HepG2 (cell line): ENCODE measurements at regions not wholly inside any gene's neighbourhood (a gene's known extent, or its start where the extent isn't known, plus 50 kb on each side); places are given as distances from the start of the nearest gene placed in this dataset.

Experiments
- ATAC-seq: fragments of 200-7000 bp; cut with Tn5 transposase; 3 replicates; pipeline ENCODE4 v1.9.1; 2020; ENCODE audit warnings: mild to moderate bottlenecking, moderate library complexity
- BruUV-seq: library from RNA; stranded (reverse); fragments of 400-500 nt; replicated peaks from 2 replicates; lab custom pipeline; 2021; lab: Mats Ljungman, UMichigan
- CTCF ChIA-PET: fragments of 300-600 bp; formaldehyde crosslinking; extraction: SDS; loops from one replicate; lab custom pipeline; 2021; ENCODE audit warnings: low total read pairs, inconsistent platforms, low intra/inter-chr PET ratio; lab: Yijun Ruan, JAX
- POLR2A ChIA-PET: fragments of 350-600 bp; sonication (Branson Sonifier 250); formaldehyde crosslinking; loops from one replicate; lab custom pipeline; 2020; ENCODE audit warnings: antibody characterized with exemption, inconsistent platforms; lab: Yijun Ruan, JAX
- DNase-seq: peaks from one replicate; pipeline ENCODE4 v3.0.0-alpha.2; 2015; ENCODE audit warnings: low spot score
- FAIRE-seq: peaks from 3 replicates; lab custom pipeline; 2011; peaks lifted over from hg19 to GRCh38; lab: Jason Lieb, UNC
- H2AFZ ChIP-seq: one replicate; pipeline ENCODE4 v1.6.1; 2011; ENCODE audit warnings: low read length, inconsistent platforms
- H3K27ac ChIP-seq: fragments of 300-600 bp; 3 replicates; pipeline ENCODE4 v1.8.0; 2011; ENCODE audit warnings: mixed run types, mild to moderate bottlenecking, mixed read lengths, low read length, inconsistent platforms; ENCODE audit not compliant: insufficient read depth; ENCODE audit errors: extremely low read length
- H3K27me3 ChIP-seq, 2 experiments: fragments of 200-600 bp in 1 of 2; 2 replicates in 1 of 2; 3 replicates in 1 of 2; pipeline versions ENCODE4 v1.6.0 to v1.8.0; 2011; ENCODE audit warnings: low read length in 2 of 2, mild to moderate bottlenecking in 2 of 2, moderate library complexity in 2 of 2, inconsistent platforms in 1 of 2; ENCODE audit not compliant: insufficient read depth in 2 of 2, control insufficient read depth in 1 of 2
- H3K36me3 ChIP-seq, 2 experiments: fragments of 200-600 bp in 1 of 2; replicated peaks in 1 of 2; 2 replicates in 1 of 2; 3 replicates in 1 of 2; pipeline versions ENCODE4 v1.5.1 to v1.8.0; 2011; ENCODE audit warnings: low read length in 2 of 2, inconsistent platforms in 1 of 2; ENCODE audit not compliant: insufficient read depth in 2 of 2, control insufficient read depth in 1 of 2
- H3K4me1 ChIP-seq: 2 replicates; pipeline ENCODE4 v1.5.1; 2012; ENCODE audit warnings: low read length, inconsistent platforms; ENCODE audit not compliant: insufficient read depth
- H3K4me2 ChIP-seq: 2 replicates; pipeline ENCODE4 v1.6.0; 2011; ENCODE audit warnings: low read depth, low read length, inconsistent platforms
- H3K4me3 ChIP-seq, 3 experiments: fragments of 200-600 bp in 1 of 3; sonication (generic), shearing (Covaris generic) in 1 of 3; replicated peaks in 1 of 3; 2 replicates each; pipeline ENCODE4 v1.5.1; 2011 to 2016; ENCODE audit warnings: low read length in 3 of 3, inconsistent platforms in 2 of 3, low read depth in 2 of 3, mild to moderate bottlenecking in 2 of 3, control low read depth in 1 of 3, mixed read lengths in 1 of 3; ENCODE audit not compliant: insufficient read depth in 1 of 3
- H3K79me2 ChIP-seq: one replicate; pipeline ENCODE4 v1.6.1; 2011; ENCODE audit warnings: low read length, inconsistent platforms; ENCODE audit not compliant: insufficient read depth
- H3K9ac ChIP-seq: 2 replicates; pipeline ENCODE4 v1.6.0; 2011; ENCODE audit warnings: mild to moderate bottlenecking, low read depth, low read length, inconsistent platforms; ENCODE audit not compliant: insufficient read depth
- H3K9me3 ChIP-seq: 2 replicates; pipeline ENCODE4 v1.5.1; 2012; ENCODE audit warnings: mild to moderate bottlenecking, low read length
- H4K20me1 ChIP-seq: 2 replicates; pipeline ENCODE4 v1.6.0; 2011; ENCODE audit warnings: inconsistent platforms, mild to moderate bottlenecking, low read length, moderate library complexity; ENCODE audit not compliant: insufficient read depth
- FOXC1 ChIP-seq: sonication (generic); formaldehyde crosslinking; IDR thresholded peaks from 2 replicates; pipeline ENCODE4 v1.8.0; 2022; ENCODE audit warnings: mild to moderate bottlenecking, missing genetic modification reagents, borderline replicate concordance
- IKZF4 ChIP-seq: sonication (generic); formaldehyde crosslinking; IDR thresholded peaks from 2 replicates; pipeline ENCODE4 v1.5.1; 2020; ENCODE audit warnings: borderline replicate concordance, mild to moderate bottlenecking, low read depth, missing genetic modification reagents; ENCODE audit errors: not compliant biosample characterization
- NR2F1 ChIP-seq, 2 experiments: fragments of 450-650 bp in 1 of 2; formaldehyde crosslinking in 1 of 2; IDR thresholded peaks; 2 replicates each; pipeline versions ENCODE4 v1.5.0 to v1.6.1; 2016 to 2020; ENCODE audit warnings: mild to moderate bottlenecking in 1 of 2, missing compliant biosample characterization in 1 of 2, missing genetic modification reagents in 1 of 2, moderate library complexity in 1 of 2
- STAG1 ChIP-seq: sonication (generic); formaldehyde crosslinking; IDR thresholded peaks from 2 replicates; pipeline ENCODE4 v1.4.0; 2020; ENCODE audit warnings: missing genetic modification reagents
- ZFAT ChIP-seq: sonication (generic); formaldehyde crosslinking; conservative IDR thresholded peaks from 2 replicates; pipeline ENCODE4 v1.8.1; 2023; ENCODE audit warnings: missing genetic modification reagents, inconsistent platforms
- ZNF30 ChIP-seq: sonication (generic); formaldehyde crosslinking; IDR thresholded peaks from 2 replicates; pipeline ENCODE4 v1.5.0; 2020; ENCODE audit warnings: mild to moderate bottlenecking, missing genetic modification reagents
- ZNF567 ChIP-seq: sonication (generic); formaldehyde crosslinking; IDR thresholded peaks from 2 replicates; pipeline ENCODE4 v1.8.1; 2023; ENCODE audit warnings: mild to moderate bottlenecking, missing genetic modification reagents, borderline replicate concordance
- WGBS: methylation state at CpG from one replicate; pipeline ENCODE4 v1.1.6; 2017; ENCODE audit warnings: low lambda C conversion rate; 5-methylcytosine and 5-hydroxymethylcytosine counted together
- in situ Hi-C: cut with HindIII; loops from 2 replicates; pipeline ENCODE4 v1.10.0; 2017; ENCODE audit warnings: low pct_unique_long_range_greater_than_20kb; ENCODE audit not compliant: extremely low pct_ligation_motif_present
- intact Hi-C: fragments of 100-400 bp; cut with micrococcal nuclease; formaldehyde crosslinking; loops from one replicate; pipeline ENCODE4 v1.10.0; 2022; ENCODE audit not compliant: unreplicated experiment
- TF ChIP-seq, protein P1 (sequence below): sonication (generic); formaldehyde crosslinking; IDR thresholded peaks from 2 replicates; pipeline ENCODE4 v1.5.0; 2020; ENCODE audit warnings: mild to moderate bottlenecking, missing genetic modification reagents, moderate library complexity

DNA sequence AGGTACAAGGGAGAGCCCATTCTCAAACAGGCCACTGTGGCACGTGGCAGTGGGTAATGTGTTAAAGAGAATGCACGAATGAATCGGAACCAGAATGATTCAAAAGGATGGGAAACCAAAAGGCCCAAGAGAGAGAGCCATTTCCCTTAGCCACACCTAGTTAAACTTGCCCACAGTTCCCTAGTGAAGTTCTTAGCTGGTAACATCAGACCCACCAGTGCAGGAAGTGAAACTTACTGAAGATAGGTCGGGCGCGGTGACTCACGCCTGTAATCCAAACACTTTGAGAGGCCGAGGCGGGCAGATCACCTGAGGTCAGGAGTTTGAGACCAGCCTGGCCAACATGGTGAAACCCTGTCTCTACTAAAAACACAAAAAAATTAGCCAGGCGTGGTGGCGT, 97.1 kb downstream of the MEX3B start:
- FAIRE-seq: no peak
- no TSS peak for BruUV-seq
- no peak overlapping the region for H3K4me2 ChIP-seq
- ChIA-PET CTCF (no interaction called here), POLR2A (no interaction called here)
- no peak for ATAC-seq
- no peaks in the 10 kb centered on the region for H4K20me1 ChIP-seq
- in situ Hi-C loops (no loop called here), intact Hi-C loops (no loop called here)
- no peak overlapping the region for H2AFZ ChIP-seq
- H3K27me3 ChIP-seq: peaks cover 0 to 6% of the 10 kb centered on the region in 2 experiments; a peak in 1 of 5 replicates
- no peak for DNase-seq
- H3K9ac ChIP-seq: no peak overlapping the region
- no peaks in the 10 kb centered on the region for H3K9me3 ChIP-seq
- H3K79me2 ChIP-seq: no peaks in the 10 kb centered on the region
- no peak overlapping the region for H3K4me3 ChIP-seq
- no peak overlapping the region for H3K27ac ChIP-seq
- TF ChIP-seq STAG1 (no peak), FOXC1 (CRISPR knock-in tag) (no peak), ZFAT (CRISPR knock-in tag) (no peak), ZNF567 (no peak), NR2F1 (CRISPR knock-in tag; IDR thresholded peaks at IDR 0.05) (no peak), ZNF30 (CRISPR knock-in tag) (no peak), IKZF4 (CRISPR knock-in tag) (no peak)
- TF ChIP-seq, protein P1, sequence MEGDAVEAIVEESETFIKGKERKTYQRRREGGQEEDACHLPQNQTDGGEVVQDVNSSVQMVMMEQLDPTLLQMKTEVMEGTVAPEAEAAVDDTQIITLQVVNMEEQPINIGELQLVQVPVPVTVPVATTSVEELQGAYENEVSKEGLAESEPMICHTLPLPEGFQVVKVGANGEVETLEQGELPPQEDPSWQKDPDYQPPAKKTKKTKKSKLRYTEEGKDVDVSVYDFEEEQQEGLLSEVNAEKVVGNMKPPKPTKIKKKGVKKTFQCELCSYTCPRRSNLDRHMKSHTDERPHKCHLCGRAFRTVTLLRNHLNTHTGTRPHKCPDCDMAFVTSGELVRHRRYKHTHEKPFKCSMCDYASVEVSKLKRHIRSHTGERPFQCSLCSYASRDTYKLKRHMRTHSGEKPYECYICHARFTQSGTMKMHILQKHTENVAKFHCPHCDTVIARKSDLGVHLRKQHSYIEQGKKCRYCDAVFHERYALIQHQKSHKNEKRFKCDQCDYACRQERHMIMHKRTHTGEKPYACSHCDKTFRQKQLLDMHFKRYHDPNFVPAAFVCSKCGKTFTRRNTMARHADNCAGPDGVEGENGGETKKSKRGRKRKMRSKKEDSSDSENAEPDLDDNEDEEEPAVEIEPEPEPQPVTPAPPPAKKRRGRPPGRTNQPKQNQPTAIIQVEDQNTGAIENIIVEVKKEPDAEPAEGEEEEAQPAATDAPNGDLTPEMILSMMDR (CRISPR knock-in tag): no peak
- H3K4me1 ChIP-seq: no peaks in the 10 kb centered on the region
- WGBS: 36% methylated on average over 11 of the region's 11 CpGs
- no peaks in the 10 kb centered on the region for H3K36me3 ChIP-seq
